ENCODE measurements at regions not wholly inside any gene's neighbourhood (a gene's known extent, or its start where the extent isn't known, plus 50 kb on each side); places are given as distances from the start of the nearest gene placed in this dataset.
A peak's percentile ranks its signal among the peaks of the same experiment; 100 is the strongest.

GRCh38 chr7:116310141-116310540, 99.8 kb downstream of the TES start:
- DNase-seq (ENCODE audit: low read depth): no peak
- TF ChIP-seq CTCF (conservative IDR thresholded peaks at IDR 0.05; ENCODE audit: low read depth, low read length): no peak
- H3K4me3 ChIP-seq (ENCODE audit: low read depth, low read length): no peak overlapping the region

GRCh38 chr7:116311259-116311658, 100.9 kb downstream of the TES start:
- no peak for TF ChIP-seq CTCF (conservative IDR thresholded peaks at IDR 0.05; ENCODE audit: low read depth, low read length)
- DNase-seq (ENCODE audit: low read depth): no peak
- no peak overlapping the region for H3K4me3 ChIP-seq (ENCODE audit: low read depth, low read length)

GRCh38 chr7:116311816-116312471, 101.6 kb downstream of the TES start:
- no peak for DNase-seq (ENCODE audit: low read depth)
- H3K4me3 ChIP-seq (ENCODE audit: low read depth, low read length): no peak overlapping the region
- no peak for TF ChIP-seq CTCF (conservative IDR thresholded peaks at IDR 0.05; ENCODE audit: low read depth, low read length)

- no peak for TF ChIP-seq CTCF (conservative IDR thresholded peaks at IDR 0.05; ENCODE audit: low read depth, low read length)
- peak; percentile 28 for DNase-seq (ENCODE audit: low read depth)
- H3K4me3 ChIP-seq (ENCODE audit: low read depth, low read length): no peak overlapping the region
Observed at GRCh38 chr7:116315293-116315692, 105.0 kb downstream of the TES start.

- no peak for DNase-seq (ENCODE audit: low read depth)
- H3K4me3 ChIP-seq (ENCODE audit: low read depth, low read length): no peak overlapping the region
Observed at GRCh38 chr7:116315803-116316202, 105.5 kb downstream of the TES start.

GRCh38 chr7:116316838-116317628, 106.7 kb downstream of the TES start:
- TF ChIP-seq CTCF (conservative IDR thresholded peaks at IDR 0.05; ENCODE audit: low read depth, low read length): no peak
- peak overlapping the region; percentile 7 for H3K4me3 ChIP-seq (ENCODE audit: low read depth, low read length)
- DNase-seq (ENCODE audit: low read depth): peak; percentile 98

More at GRCh38 chr7:116315803-116316202, 105.5 kb downstream of the TES start:
- no peak for TF ChIP-seq CTCF (conservative IDR thresholded peaks at IDR 0.05; ENCODE audit: low read depth, low read length)
